Neural cell (in vitro differentiated cells): ENCODE measurements at regions not wholly inside any gene's neighbourhood (a gene's known extent, or its start where the extent isn't known, plus 50 kb on each side); places are given as distances from the start of the nearest gene placed in this dataset.

Experiments used
- EP300 ChIP-seq: fragments of 450-650 bp; conservative IDR thresholded peaks from 2 replicates; pipeline ENCODE4 v1.6.1; 2014; ENCODE audit warnings: antibody characterized with exemption, mild to moderate bottlenecking, moderate library complexity; ENCODE audit not compliant: poor library complexity, severe bottlenecking
- EZH2 ChIP-seq: fragments of 200-600, 300-800 bp; shearing (Covaris generic), sonication (generic); IDR thresholded peaks from 2 replicates; pipeline ENCODE4 v1.6.1; 2014; ENCODE audit warnings: antibody characterized with exemption, low read length, borderline replicate concordance, mild to moderate bottlenecking; ENCODE audit not compliant: insufficient read depth, poor library complexity, severe bottlenecking
- POLR2AphosphoS5 ChIP-seq: IDR thresholded peaks from 2 replicates; pipeline ENCODE4 v1.6.1; 2012
- RAD21 ChIP-seq: fragments of 450-650 bp; conservative IDR thresholded peaks from 2 replicates; pipeline ENCODE4 v1.6.1; 2014; ENCODE audit warnings: antibody characterized with exemption, mild to moderate bottlenecking, moderate library complexity
- TAF1 ChIP-seq: IDR thresholded peaks from 2 replicates; pipeline ENCODE4 v1.6.1; 2012; ENCODE audit warnings: low read depth
- TF ChIP-seq, protein P1 (sequence below): IDR thresholded peaks from 2 replicates; pipeline ENCODE4 v1.6.1; 2012; ENCODE audit warnings: borderline replicate concordance
- TF ChIP-seq, protein P2 (sequence below): fragments of 450-650 bp; IDR thresholded peaks from 2 replicates; pipeline ENCODE4 v1.5.1; 2014; ENCODE audit warnings: antibody characterized with exemption, mild to moderate bottlenecking, moderate library complexity; ENCODE audit not compliant: poor library complexity, severe bottlenecking

DNA sequence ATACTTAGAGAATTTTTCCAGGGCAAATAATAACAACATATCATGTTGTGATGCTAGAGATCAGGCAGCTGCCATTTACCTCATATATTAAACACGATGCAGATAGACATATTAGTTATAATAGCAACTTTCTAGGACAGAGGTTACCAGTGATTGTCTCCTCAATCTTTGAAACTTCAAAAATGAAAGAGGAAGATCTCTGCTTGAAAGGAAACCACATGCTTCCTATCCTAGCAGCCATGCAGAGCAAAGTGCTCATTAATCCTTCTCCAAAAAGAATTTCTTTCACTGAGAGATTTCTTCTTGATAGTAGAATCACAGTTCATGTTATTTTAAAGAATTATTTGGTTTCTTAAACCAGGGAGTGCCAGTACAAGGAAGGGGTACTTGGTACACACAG lies 317.2 kb downstream of the CPS1 start:
- TF ChIP-seq, protein P1, sequence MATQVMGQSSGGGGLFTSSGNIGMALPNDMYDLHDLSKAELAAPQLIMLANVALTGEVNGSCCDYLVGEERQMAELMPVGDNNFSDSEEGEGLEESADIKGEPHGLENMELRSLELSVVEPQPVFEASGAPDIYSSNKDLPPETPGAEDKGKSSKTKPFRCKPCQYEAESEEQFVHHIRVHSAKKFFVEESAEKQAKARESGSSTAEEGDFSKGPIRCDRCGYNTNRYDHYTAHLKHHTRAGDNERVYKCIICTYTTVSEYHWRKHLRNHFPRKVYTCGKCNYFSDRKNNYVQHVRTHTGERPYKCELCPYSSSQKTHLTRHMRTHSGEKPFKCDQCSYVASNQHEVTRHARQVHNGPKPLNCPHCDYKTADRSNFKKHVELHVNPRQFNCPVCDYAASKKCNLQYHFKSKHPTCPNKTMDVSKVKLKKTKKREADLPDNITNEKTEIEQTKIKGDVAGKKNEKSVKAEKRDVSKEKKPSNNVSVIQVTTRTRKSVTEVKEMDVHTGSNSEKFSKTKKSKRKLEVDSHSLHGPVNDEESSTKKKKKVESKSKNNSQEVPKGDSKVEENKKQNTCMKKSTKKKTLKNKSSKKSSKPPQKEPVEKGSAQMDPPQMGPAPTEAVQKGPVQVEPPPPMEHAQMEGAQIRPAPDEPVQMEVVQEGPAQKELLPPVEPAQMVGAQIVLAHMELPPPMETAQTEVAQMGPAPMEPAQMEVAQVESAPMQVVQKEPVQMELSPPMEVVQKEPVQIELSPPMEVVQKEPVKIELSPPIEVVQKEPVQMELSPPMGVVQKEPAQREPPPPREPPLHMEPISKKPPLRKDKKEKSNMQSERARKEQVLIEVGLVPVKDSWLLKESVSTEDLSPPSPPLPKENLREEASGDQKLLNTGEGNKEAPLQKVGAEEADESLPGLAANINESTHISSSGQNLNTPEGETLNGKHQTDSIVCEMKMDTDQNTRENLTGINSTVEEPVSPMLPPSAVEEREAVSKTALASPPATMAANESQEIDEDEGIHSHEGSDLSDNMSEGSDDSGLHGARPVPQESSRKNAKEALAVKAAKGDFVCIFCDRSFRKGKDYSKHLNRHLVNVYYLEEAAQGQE: no peak
- TF ChIP-seq, protein P2, sequence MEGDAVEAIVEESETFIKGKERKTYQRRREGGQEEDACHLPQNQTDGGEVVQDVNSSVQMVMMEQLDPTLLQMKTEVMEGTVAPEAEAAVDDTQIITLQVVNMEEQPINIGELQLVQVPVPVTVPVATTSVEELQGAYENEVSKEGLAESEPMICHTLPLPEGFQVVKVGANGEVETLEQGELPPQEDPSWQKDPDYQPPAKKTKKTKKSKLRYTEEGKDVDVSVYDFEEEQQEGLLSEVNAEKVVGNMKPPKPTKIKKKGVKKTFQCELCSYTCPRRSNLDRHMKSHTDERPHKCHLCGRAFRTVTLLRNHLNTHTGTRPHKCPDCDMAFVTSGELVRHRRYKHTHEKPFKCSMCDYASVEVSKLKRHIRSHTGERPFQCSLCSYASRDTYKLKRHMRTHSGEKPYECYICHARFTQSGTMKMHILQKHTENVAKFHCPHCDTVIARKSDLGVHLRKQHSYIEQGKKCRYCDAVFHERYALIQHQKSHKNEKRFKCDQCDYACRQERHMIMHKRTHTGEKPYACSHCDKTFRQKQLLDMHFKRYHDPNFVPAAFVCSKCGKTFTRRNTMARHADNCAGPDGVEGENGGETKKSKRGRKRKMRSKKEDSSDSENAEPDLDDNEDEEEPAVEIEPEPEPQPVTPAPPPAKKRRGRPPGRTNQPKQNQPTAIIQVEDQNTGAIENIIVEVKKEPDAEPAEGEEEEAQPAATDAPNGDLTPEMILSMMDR: no peak
- TF ChIP-seq EZH2: no peak
- no peak for TF ChIP-seq EP300
- no peak for TF ChIP-seq TAF1
- TF ChIP-seq RAD21: no peak
- no peak for TF ChIP-seq POLR2AphosphoS5
